BJ (cell line): ENCODE measurements at regions not wholly inside any gene's neighbourhood (a gene's known extent, or its start where the extent isn't known, plus 50 kb on each side); places are given as distances from the start of the nearest gene placed in this dataset.
"Not testable (repeated sequence)": the region's sequence is repeated elsewhere in the genome, so short reads cannot be mapped to it uniquely, and the experiment has no call there.

Experiments used
- CTCF ChIA-PET: fragments of 350-600 bp; formaldehyde crosslinking; extraction: SDS; loops from one replicate; lab custom pipeline; 2021; ENCODE audit warnings: antibody characterized with exemption, inconsistent platforms; lab: Yijun Ruan, JAX
- POLR2A ChIA-PET: fragments of 300-600 bp; sonication (Branson Sonifier 250); formaldehyde crosslinking; extraction: SDS; loops from one replicate; lab custom pipeline; 2021; ENCODE audit warnings: antibody characterized with exemption; lab: Charles Lee
- DNase-seq: peaks from one replicate; pipeline ENCODE4 v3.0.0-alpha.2; 2011; ENCODE audit warnings: low read depth
- H3K27me3 ChIP-seq: 2 replicates; pipeline ENCODE4 v1.6.0; 2011; ENCODE audit warnings: low read length; ENCODE audit not compliant: control insufficient read depth, insufficient read depth
- H3K36me3 ChIP-seq: 2 replicates; pipeline ENCODE4 v1.5.1; 2011; ENCODE audit warnings: low read length; ENCODE audit not compliant: control insufficient read depth, insufficient read depth
- H3K4me3 ChIP-seq: 2 replicates; pipeline ENCODE4 v1.5.1; 2011; ENCODE audit warnings: low read depth, mild to moderate bottlenecking, control low read depth, low read length
- CTCF ChIP-seq: IDR thresholded peaks from 2 replicates; pipeline ENCODE4 v1.5.1; 2011; ENCODE audit warnings: low read depth, mild to moderate bottlenecking, control low read depth, inconsistent platforms, low read length, moderate library complexity; ENCODE audit not compliant: insufficient read depth

- Histone ChIP-seq H3K27me3 (no peaks in the 10 kb centered on the region; the same call in 1 of the 2 replicates), H3K4me3 (no peak overlapping the region), H3K36me3 (no peaks in the 10 kb centered on the region)
- ChIA-PET POLR2A (no interaction called here), CTCF (no interaction called here)
- no peak for TF ChIP-seq CTCF
- no peak for DNase-seq
Measured at GRCh38 chr2:121849236-121849635, 93.8 kb downstream of the TSN start.

- DNase-seq, H3K36me3 ChIP-seq, CTCF ChIA-PET, H3K4me3 ChIP-seq, POLR2A ChIA-PET, H3K27me3 ChIP-seq: not testable (repeated sequence)
Measured at GRCh38 chr2:121853149-121853548, 97.7 kb downstream of the TSN start.

- no peak for TF ChIP-seq CTCF
- Histone ChIP-seq H3K36me3 (no peaks in the 10 kb centered on the region), H3K27me3 (peaks cover 2% of the 10 kb centered on the region), H3K4me3 (no peak overlapping the region)
- CTCF ChIA-PET = no interaction called here
- no peak for DNase-seq
- POLR2A ChIA-PET = no interaction called here
Measured at GRCh38 chr2:121855510-121855909, 100.1 kb downstream of the TSN start.

- ChIA-PET CTCF (no interaction called here), POLR2A (no interaction called here)
- H3K36me3 ChIP-seq = no peaks in the 10 kb centered on the region
- peaks cover 2% of the 10 kb centered on the region for H3K27me3 ChIP-seq
- DNase-seq = no peak
- no peak for TF ChIP-seq CTCF
- H3K4me3 ChIP-seq = no peak overlapping the region
Measured at GRCh38 chr2:121856360-121856759, 100.9 kb downstream of the TSN start.

- POLR2A ChIA-PET = no interaction called here
- no peak for DNase-seq
- Histone ChIP-seq H3K27me3 (peaks cover 2% of the 10 kb centered on the region), H3K4me3 (no peak overlapping the region), H3K36me3 (no peaks in the 10 kb centered on the region)
- no peak for TF ChIP-seq CTCF
- CTCF ChIA-PET = no interaction called here
Measured at GRCh38 chr2:121858369-121858768, 102.9 kb downstream of the TSN start.

- TF ChIP-seq CTCF = no peak
- Histone ChIP-seq H3K4me3 (no peak overlapping the region), H3K27me3 (peaks cover 2% of the 10 kb centered on the region), H3K36me3 (no peaks in the 10 kb centered on the region)
- ChIA-PET POLR2A (no interaction called here), CTCF (no interaction called here)
- DNase-seq = no peak
Measured at GRCh38 chr2:121858847-121859246, 103.4 kb downstream of the TSN start.
